ENCODE measurements at regions not wholly inside any gene's neighbourhood (a gene's known extent, or its start where the extent isn't known, plus 50 kb on each side); places are given as distances from the start of the nearest gene placed in this dataset.

GRCh38 chr2:53108246-53108645, 659.4 kb upstream of the CHAC2 start:
- no peak for TF ChIP-seq CTCF (IDR thresholded peaks at IDR 0.05)
- no peak for TF ChIP-seq EP300 (IDR thresholded peaks at IDR 0.05)
- no peak for TF ChIP-seq POLR2A (IDR thresholded peaks at IDR 0.05)
